Loucy (cell line): ENCODE measurements at regions not wholly inside any gene's neighbourhood (a gene's known extent, or its start where the extent isn't known, plus 50 kb on each side); places are given as distances from the start of the nearest gene placed in this dataset.

ENCODE experiments used
- H2AFZ ChIP-seq: fragments of 200-600 bp; sonication (generic); 2 replicates; pipeline ENCODE4 v1.6.0; 2016; ENCODE audit warnings: antibody characterized with exemption, mild to moderate bottlenecking, low read length, moderate library complexity
- H3F3A ChIP-seq: fragments of 200-600 bp; 2 replicates; pipeline ENCODE4 v1.6.0; 2016; ENCODE audit warnings: antibody characterized with exemption, low read depth, mild to moderate bottlenecking
- H3K27me3 ChIP-seq: fragments of 200-600 bp; sonication (generic); 2 replicates; pipeline ENCODE4 v1.6.1; 2014; ENCODE audit warnings: low read length, mild to moderate bottlenecking; ENCODE audit not compliant: insufficient read depth, poor library complexity, severe bottlenecking
- H3K36me3 ChIP-seq: fragments of 200-600 bp; sonication (generic); 2 replicates; pipeline ENCODE4 v1.6.1; 2016; ENCODE audit warnings: low read length; ENCODE audit not compliant: insufficient read depth
- H3K4me1 ChIP-seq: fragments of 200-600 bp; sonication (generic); 2 replicates; pipeline ENCODE4 v1.5.1; 2014; ENCODE audit warnings: low read length, mild to moderate bottlenecking; ENCODE audit not compliant: insufficient read depth, poor library complexity, severe bottlenecking
- H3K4me2 ChIP-seq: fragments of 200-600 bp; sonication (generic); 2 replicates; pipeline ENCODE4 v1.6.0; 2014; ENCODE audit warnings: antibody characterized with exemption, low read length, low read depth, mild to moderate bottlenecking; ENCODE audit not compliant: poor library complexity, severe bottlenecking
- H3K4me3 ChIP-seq: fragments of 200-600 bp; sonication (generic); 2 replicates; pipeline ENCODE4 v1.5.1; 2014; ENCODE audit warnings: low read length, mild to moderate bottlenecking, mixed read lengths; ENCODE audit not compliant: poor library complexity, severe bottlenecking
- H3K79me2 ChIP-seq: fragments of 200-600 bp; sonication (generic); 2 replicates; pipeline ENCODE4 v1.6.1; 2014; ENCODE audit warnings: low read length; ENCODE audit not compliant: insufficient read depth
- H3K9ac ChIP-seq: fragments of 200-600 bp; sonication (generic); 2 replicates; pipeline ENCODE4 v1.6.0; 2014; ENCODE audit warnings: mild to moderate bottlenecking, low read depth, low read length, moderate library complexity; ENCODE audit not compliant: poor library complexity, severe bottlenecking
- H3K9me2 ChIP-seq: fragments of 200-600 bp; sonication (generic); replicated peaks from 2 replicates; pipeline ENCODE4 v1.6.1; 2016; ENCODE audit warnings: low read depth, low read length, mixed read lengths
- H3K9me3 ChIP-seq: fragments of 200-600 bp; sonication (generic); 2 replicates; pipeline ENCODE4 v1.6.1; 2014; ENCODE audit warnings: mild to moderate bottlenecking, antibody characterized with exemption, low read length, low read depth; ENCODE audit not compliant: insufficient read depth
- H4K20me1 ChIP-seq: fragments of 200-600 bp; sonication (generic); 2 replicates; pipeline ENCODE4 v1.6.0; 2014; ENCODE audit warnings: antibody characterized with exemption, low read length, mild to moderate bottlenecking; ENCODE audit not compliant: insufficient read depth, poor library complexity, severe bottlenecking
- CTCF ChIP-seq: fragments of 200-600 bp; sonication (generic); conservative IDR thresholded peaks from 2 replicates; pipeline ENCODE4 v1.5.1; 2014; ENCODE audit warnings: mild to moderate bottlenecking, antibody characterized with exemption, low read length
- EZH2phosphoT487 ChIP-seq: fragments of 200-600 bp; IDR thresholded peaks from 2 replicates; pipeline ENCODE4 v1.6.1; 2018; ENCODE audit warnings: antibody characterized with exemption, mild to moderate bottlenecking, moderate library complexity, borderline replicate concordance

- H3K4me3 ChIP-seq = no peak overlapping the region
- H3K9me2 ChIP-seq = no peaks in the 10 kb centered on the region
- peaks cover 28% of the 10 kb centered on the region for H3K4me1 ChIP-seq
- no peaks in the 10 kb centered on the region for H3K36me3 ChIP-seq
- H3K4me2 ChIP-seq = no peak overlapping the region
- no peak overlapping the region for H2AFZ ChIP-seq
- H3K9me3 ChIP-seq = no peaks in the 10 kb centered on the region
- no peaks in the 10 kb centered on the region for H3K79me2 ChIP-seq
- no peaks in the 10 kb centered on the region for H3F3A ChIP-seq
- H3K27me3 ChIP-seq = no peaks in the 10 kb centered on the region
- no peaks in the 10 kb centered on the region for H4K20me1 ChIP-seq
- H3K9ac ChIP-seq = no peak overlapping the region
- TF ChIP-seq CTCF (no peak), EZH2phosphoT487 (no peak)
Measured at GRCh38 chr5:155268770-155269425, 255.3 kb downstream of the KIF4B start.

GRCh38 chr5:155270725-155271124 is 257.2 kb downstream of the KIF4B start:
- peak overlapping the region; percentile 55 for H3K4me2 ChIP-seq

GRCh38 chr5:155274484-155274883 is 260.9 kb downstream of the KIF4B start:
- H3K4me1 ChIP-seq = peaks cover 17% of the 10 kb centered on the region
- H4K20me1 ChIP-seq = no peaks in the 10 kb centered on the region
- H3K27me3 ChIP-seq = no peaks in the 10 kb centered on the region
- no peak overlapping the region for H3K4me2 ChIP-seq
- H3K9me3 ChIP-seq = no peaks in the 10 kb centered on the region
- no peak for TF ChIP-seq EZH2phosphoT487
- no peak for TF ChIP-seq CTCF
- H3K4me3 ChIP-seq = no peak overlapping the region
- no peak overlapping the region for H2AFZ ChIP-seq
- no peaks in the 10 kb centered on the region for H3F3A ChIP-seq
- no peak overlapping the region for H3K9ac ChIP-seq
- H3K36me3 ChIP-seq = no peaks in the 10 kb centered on the region
- H3K79me2 ChIP-seq = no peaks in the 10 kb centered on the region
- H3K9me2 ChIP-seq = no peaks in the 10 kb centered on the region

More at GRCh38 chr5:155270725-155271124, 257.2 kb downstream of the KIF4B start:
- H4K20me1 ChIP-seq = no peaks in the 10 kb centered on the region
- no peaks in the 10 kb centered on the region for H3K36me3 ChIP-seq
- H3K4me3 ChIP-seq = peak overlapping the region; percentile 20
- peak overlapping the region; percentile 81 for H2AFZ ChIP-seq
- no peak for TF ChIP-seq CTCF
- TF ChIP-seq EZH2phosphoT487 = no peak
- H3K9me3 ChIP-seq = no peaks in the 10 kb centered on the region
- H3K9ac ChIP-seq = peak overlapping the region; percentile 46
- H3K4me1 ChIP-seq = peaks cover 17% of the 10 kb centered on the region
- no peaks in the 10 kb centered on the region for H3F3A ChIP-seq
- no peaks in the 10 kb centered on the region for H3K9me2 ChIP-seq
- H3K79me2 ChIP-seq = no peaks in the 10 kb centered on the region
- H3K27me3 ChIP-seq = no peaks in the 10 kb centered on the region
